ENCODE measurements at regions not wholly inside any gene's neighbourhood (a gene's known extent, or its start where the extent isn't known, plus 50 kb on each side); places are given as distances from the start of the nearest gene placed in this dataset.
"Not testable (repeated sequence)": the region's sequence is repeated elsewhere in the genome, so short reads cannot be mapped to it uniquely, and the experiment has no call there.

GRCh38 chr21:27339902-27340301 lies 373.0 kb upstream of the ADAMTS5 start:
- no peak overlapping the region for H3K4me3 ChIP-seq (replicated peaks in 1 of 3; ENCODE audit: insufficient read depth in 1 of 3, low read depth in 1 of 3, low read length in 3 of 3)
- no peaks in the 10 kb centered on the region for H3K79me2 ChIP-seq (ENCODE audit: control insufficient read depth, insufficient read depth, low read length)
- intact Hi-C loops (cut with micrococcal nuclease), result no loop called here
- no peak for TF ChIP-seq MYC (IDR thresholded peaks at IDR 0.05; ENCODE audit: low read depth, low read length)
- TF ChIP-seq EZH2 (IDR thresholded peaks at IDR 0.05; ENCODE audit: borderline replicate concordance, low read depth, low read length, severe bottlenecking), result no peak
- TF ChIP-seq CTCF (IDR thresholded peaks at IDR 0.05; ENCODE audit: extremely low read depth in 1 of 2, insufficient read depth in 1 of 2, low read depth in 1 of 2, low read length in 2 of 2), result no peak
- no peak for TF ChIP-seq POLR2A (IDR thresholded peaks at IDR 0.05; ENCODE audit: low read depth, low read length)
- no peak for TF ChIP-seq FOS (IDR thresholded peaks at IDR 0.05; ENCODE audit: borderline replicate concordance, insufficient read depth, low read length)
- no peak for TF ChIP-seq MAX (IDR thresholded peaks at IDR 0.05; ENCODE audit: insufficient read depth, insufficient read length)
- TF ChIP-seq GATA2 (IDR thresholded peaks at IDR 0.05; ENCODE audit: insufficient read depth, insufficient read length, low read depth, low read length), result no peak
- no peak for TF ChIP-seq POLR2AphosphoS5 (IDR thresholded peaks at IDR 0.05; ENCODE audit: insufficient read depth, low read depth, low read length)
- TF ChIP-seq JUN (IDR thresholded peaks at IDR 0.05; ENCODE audit: borderline replicate concordance, insufficient read depth, insufficient read length, low read depth), result no peak
- no peak overlapping the region for H3K4me2 ChIP-seq (ENCODE audit: insufficient read depth, low read length)
- dilution Hi-C loops (cut with MboI; ENCODE audit: extremely low pct_ligation_motif_present, low sequenced_read_pairs), result no loop called here
- H3K27me3 ChIP-seq (ENCODE audit: control insufficient read depth in 2 of 2, insufficient read depth in 2 of 2, low read length in 2 of 2), result no peaks in the 10 kb centered on the region
- H3K27ac ChIP-seq (ENCODE audit: insufficient read depth, low read depth, low read length), result no peak overlapping the region
- ChIA-PET POLR2A (no interaction called here), CTCF (no interaction called here)
- H3K36me3 ChIP-seq (ENCODE audit: control insufficient read depth in 2 of 2, extremely low read depth in 1 of 2, insufficient read depth in 2 of 2, low read length in 2 of 2), result no peaks in the 10 kb centered on the region
- no peak overlapping the region for H3K9ac ChIP-seq (replicated peaks; ENCODE audit: extremely low read depth, insufficient read depth, low read length)
- no TSS peak for BruUV-seq (replicated peaks)
- no peak overlapping the region for H2AFZ ChIP-seq (ENCODE audit: low read depth, low read length)
- no peak for DNase-seq (ENCODE audit: low read depth, low spot score)
- H4K20me1 ChIP-seq (replicated peaks; ENCODE audit: control insufficient read depth, extremely low read depth, insufficient read depth, low read length), result no peaks in the 10 kb centered on the region
- no peaks in the 10 kb centered on the region for H3K4me1 ChIP-seq (ENCODE audit: control insufficient read depth, extremely low read depth, insufficient read depth, low read length)
- no peaks in the 10 kb centered on the region for H3K9me3 ChIP-seq (replicated peaks; ENCODE audit: control insufficient read depth, insufficient read depth, low read length)
- no peak for FAIRE-seq
- no peaks in the 10 kb centered on the region for H3K9me1 ChIP-seq (replicated peaks; ENCODE audit: control insufficient read depth, extremely low read depth, insufficient read depth, low read length)

GRCh38 chr21:27338007-27338406 lies 371.1 kb upstream of the ADAMTS5 start:
- H2AFZ ChIP-seq (ENCODE audit: low read depth, low read length); intact Hi-C loops (cut with micrococcal nuclease); H3K9me1 ChIP-seq (replicated peaks; ENCODE audit: control insufficient read depth, extremely low read depth, insufficient read depth, low read length); H3K27ac ChIP-seq (ENCODE audit: insufficient read depth, low read depth, low read length); H3K79me2 ChIP-seq (ENCODE audit: control insufficient read depth, insufficient read depth, low read length); FAIRE-seq; H3K27me3 ChIP-seq (ENCODE audit: control insufficient read depth in 2 of 2, insufficient read depth in 2 of 2, low read length in 2 of 2); dilution Hi-C loops (cut with MboI; ENCODE audit: extremely low pct_ligation_motif_present, low sequenced_read_pairs); H3K4me1 ChIP-seq (ENCODE audit: control insufficient read depth, extremely low read depth, insufficient read depth, low read length); H4K20me1 ChIP-seq (replicated peaks; ENCODE audit: control insufficient read depth, extremely low read depth, insufficient read depth, low read length); CTCF ChIA-PET; H3K9me3 ChIP-seq (replicated peaks; ENCODE audit: control insufficient read depth, insufficient read depth, low read length); BruUV-seq (replicated peaks); H3K36me3 ChIP-seq (ENCODE audit: control insufficient read depth in 2 of 2, extremely low read depth in 1 of 2, insufficient read depth in 2 of 2, low read length in 2 of 2); POLR2A ChIA-PET; H3K4me3 ChIP-seq (replicated peaks in 1 of 3; ENCODE audit: insufficient read depth in 1 of 3, low read depth in 1 of 3, low read length in 3 of 3); DNase-seq (ENCODE audit: low read depth, low spot score); H3K9ac ChIP-seq (replicated peaks; ENCODE audit: extremely low read depth, insufficient read depth, low read length); H3K4me2 ChIP-seq (ENCODE audit: insufficient read depth, low read length): not testable (repeated sequence)
